Prostate gland (tissue), 2 donors: ENCODE measurements at regions not wholly inside any gene's neighbourhood (a gene's known extent, or its start where the extent isn't known, plus 50 kb on each side); places are given as distances from the start of the nearest gene placed in this dataset.

Experiments
- POLR2A ChIP-seq: fragments of 450-650 bp; IDR thresholded peaks from one replicate; pipeline ENCODE4 v1.6.1; 2016; ENCODE audit warnings: antibody characterized with exemption, mild to moderate bottlenecking
- TF ChIP-seq, protein P1 (sequence below), 4 experiments: fragments of 200-600 bp in 2 of 4; fragments of 450-650 bp in 2 of 4; sonication (generic) in 2 of 4; IDR thresholded peaks; 1 replicate in 3 of 4; 2 replicates in 1 of 4; pipeline ENCODE4 v1.5.1; 2016 to 2019; ENCODE audit warnings: antibody characterized with exemption in 4 of 4, mild to moderate bottlenecking in 2 of 4, moderate library complexity in 2 of 4

DNA sequence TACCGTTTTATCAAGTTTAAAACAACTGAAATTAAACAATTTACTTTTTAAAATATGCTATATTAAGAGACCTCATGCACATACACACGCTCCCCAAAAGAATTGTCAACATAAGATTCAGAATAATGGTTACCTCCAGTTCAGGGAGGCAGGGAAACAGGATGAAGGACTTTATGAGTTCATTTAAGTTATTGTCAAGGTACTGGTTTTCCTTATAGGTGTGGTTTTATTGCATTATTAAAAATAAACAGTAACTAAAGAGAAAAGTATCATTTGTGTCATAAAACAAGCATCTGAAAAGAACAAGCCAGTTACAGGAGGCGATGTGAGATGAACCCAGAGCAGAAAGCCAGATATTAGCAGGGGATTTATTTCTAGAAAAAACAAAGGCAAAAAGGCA lies 2376.7 kb downstream of the MAT2B start:
- TF ChIP-seq, protein P1, sequence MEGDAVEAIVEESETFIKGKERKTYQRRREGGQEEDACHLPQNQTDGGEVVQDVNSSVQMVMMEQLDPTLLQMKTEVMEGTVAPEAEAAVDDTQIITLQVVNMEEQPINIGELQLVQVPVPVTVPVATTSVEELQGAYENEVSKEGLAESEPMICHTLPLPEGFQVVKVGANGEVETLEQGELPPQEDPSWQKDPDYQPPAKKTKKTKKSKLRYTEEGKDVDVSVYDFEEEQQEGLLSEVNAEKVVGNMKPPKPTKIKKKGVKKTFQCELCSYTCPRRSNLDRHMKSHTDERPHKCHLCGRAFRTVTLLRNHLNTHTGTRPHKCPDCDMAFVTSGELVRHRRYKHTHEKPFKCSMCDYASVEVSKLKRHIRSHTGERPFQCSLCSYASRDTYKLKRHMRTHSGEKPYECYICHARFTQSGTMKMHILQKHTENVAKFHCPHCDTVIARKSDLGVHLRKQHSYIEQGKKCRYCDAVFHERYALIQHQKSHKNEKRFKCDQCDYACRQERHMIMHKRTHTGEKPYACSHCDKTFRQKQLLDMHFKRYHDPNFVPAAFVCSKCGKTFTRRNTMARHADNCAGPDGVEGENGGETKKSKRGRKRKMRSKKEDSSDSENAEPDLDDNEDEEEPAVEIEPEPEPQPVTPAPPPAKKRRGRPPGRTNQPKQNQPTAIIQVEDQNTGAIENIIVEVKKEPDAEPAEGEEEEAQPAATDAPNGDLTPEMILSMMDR (IDR thresholded peaks at IDR 0.05), result no peak
- no peak for TF ChIP-seq POLR2A
